C4-2B (cell line): ENCODE measurements at regions not wholly inside any gene's neighbourhood (a gene's known extent, or its start where the extent isn't known, plus 50 kb on each side); places are given as distances from the start of the nearest gene placed in this dataset.
"Not testable (repeated sequence)": the region's sequence is repeated elsewhere in the genome, so short reads cannot be mapped to it uniquely, and the experiment has no call there.

Experiments
- H3K27ac ChIP-seq: fragments of 450-650 bp; 2 replicates; pipeline ENCODE4 v1.5.1; 2017
- ZFX ChIP-seq: fragments of 450-650 bp; IDR thresholded peaks from 2 replicates; pipeline ENCODE4 v1.6.1; 2017
- TF ChIP-seq, protein P1 (sequence below): fragments of 450-650 bp; conservative IDR thresholded peaks from 2 replicates; pipeline ENCODE4 v1.5.1; 2017; ENCODE audit warnings: mild to moderate bottlenecking

DNA sequence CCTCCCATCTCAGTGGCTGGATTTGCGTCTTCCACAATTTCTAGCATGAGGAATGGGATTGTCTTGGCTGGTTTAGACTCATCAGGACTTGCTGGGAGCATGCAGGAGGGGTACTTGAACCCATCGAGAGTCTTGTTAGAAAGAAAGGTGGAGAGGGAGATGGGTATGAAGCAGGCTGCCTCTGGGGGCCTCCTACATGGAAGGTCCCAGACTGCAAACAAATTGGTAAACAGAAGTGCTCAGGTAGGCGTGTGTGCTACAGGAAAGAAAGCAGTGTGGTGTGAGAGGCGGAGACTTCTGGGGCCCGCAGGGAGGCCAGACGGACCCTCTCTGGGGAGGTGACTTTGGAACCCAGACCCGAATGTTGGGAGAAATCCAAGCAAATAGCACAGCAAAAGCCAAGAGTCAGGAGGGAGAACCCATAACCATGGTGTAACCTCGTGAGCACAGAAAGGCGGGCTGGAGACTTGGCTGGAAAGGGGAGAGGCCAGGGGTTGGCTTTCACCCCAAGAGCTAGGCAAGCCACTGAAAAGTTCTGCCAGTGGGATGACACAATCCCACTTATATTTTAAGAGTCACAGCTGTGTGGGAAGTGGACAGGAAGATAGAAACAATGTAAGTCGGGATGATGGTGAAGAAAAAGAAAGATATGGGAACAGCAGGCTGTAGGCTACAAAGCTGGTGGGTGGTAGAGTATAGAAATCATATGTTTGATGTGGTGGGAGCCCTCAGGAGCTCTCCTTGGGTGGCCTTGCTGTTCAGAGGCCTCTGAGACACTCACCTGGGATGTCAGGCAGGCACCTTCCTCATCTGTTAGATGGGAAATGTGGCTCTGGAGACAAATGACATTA lies 130.1 kb upstream of the PRR20G start:
- H3K27ac ChIP-seq: no peak overlapping the region
- no peak for TF ChIP-seq ZFX

DNA sequence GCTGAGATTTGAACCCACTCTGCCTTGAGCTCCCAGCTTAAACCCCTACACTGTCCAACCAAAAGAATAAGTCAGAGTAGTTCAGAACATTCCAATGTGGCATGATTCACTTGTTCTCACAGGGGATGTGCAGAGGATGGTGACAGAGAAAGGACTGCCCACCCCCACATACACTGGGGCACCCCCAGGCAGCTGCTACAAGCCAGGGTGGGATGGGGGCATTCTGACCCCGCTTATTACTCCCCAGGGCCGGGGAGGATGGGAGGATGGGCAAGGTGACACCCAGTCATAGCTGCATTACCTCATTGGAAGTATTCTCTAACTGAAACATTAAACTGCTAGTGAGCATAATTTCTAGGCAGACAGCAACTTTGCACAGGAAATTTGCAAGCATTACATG lies 126.0 kb upstream of the PRR20G start:
- no peak overlapping the region for H3K27ac ChIP-seq
- TF ChIP-seq, protein P1, sequence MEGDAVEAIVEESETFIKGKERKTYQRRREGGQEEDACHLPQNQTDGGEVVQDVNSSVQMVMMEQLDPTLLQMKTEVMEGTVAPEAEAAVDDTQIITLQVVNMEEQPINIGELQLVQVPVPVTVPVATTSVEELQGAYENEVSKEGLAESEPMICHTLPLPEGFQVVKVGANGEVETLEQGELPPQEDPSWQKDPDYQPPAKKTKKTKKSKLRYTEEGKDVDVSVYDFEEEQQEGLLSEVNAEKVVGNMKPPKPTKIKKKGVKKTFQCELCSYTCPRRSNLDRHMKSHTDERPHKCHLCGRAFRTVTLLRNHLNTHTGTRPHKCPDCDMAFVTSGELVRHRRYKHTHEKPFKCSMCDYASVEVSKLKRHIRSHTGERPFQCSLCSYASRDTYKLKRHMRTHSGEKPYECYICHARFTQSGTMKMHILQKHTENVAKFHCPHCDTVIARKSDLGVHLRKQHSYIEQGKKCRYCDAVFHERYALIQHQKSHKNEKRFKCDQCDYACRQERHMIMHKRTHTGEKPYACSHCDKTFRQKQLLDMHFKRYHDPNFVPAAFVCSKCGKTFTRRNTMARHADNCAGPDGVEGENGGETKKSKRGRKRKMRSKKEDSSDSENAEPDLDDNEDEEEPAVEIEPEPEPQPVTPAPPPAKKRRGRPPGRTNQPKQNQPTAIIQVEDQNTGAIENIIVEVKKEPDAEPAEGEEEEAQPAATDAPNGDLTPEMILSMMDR: no peak
- no peak for TF ChIP-seq ZFX

DNA sequence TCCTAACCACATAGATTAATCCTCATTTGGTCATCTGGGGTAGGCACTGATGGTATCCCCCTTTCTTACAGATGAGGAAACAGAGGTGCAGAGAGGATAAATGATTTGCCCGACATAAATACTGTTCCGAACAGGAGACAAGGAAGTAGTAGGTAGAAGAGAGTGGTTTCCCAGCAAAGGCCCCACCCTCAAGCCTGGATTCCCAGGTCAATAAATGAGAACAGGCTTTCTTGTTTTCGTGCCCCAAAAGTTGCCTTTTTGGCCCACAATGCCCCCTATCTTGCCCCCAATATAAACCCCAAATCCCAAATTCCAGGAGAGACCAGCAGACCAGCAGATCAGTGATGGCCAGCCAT lies 125.5 kb upstream of the PRR20G start:
- no peak for TF ChIP-seq ZFX
- TF ChIP-seq, protein P1: no peak
- no peak overlapping the region for H3K27ac ChIP-seq

DNA sequence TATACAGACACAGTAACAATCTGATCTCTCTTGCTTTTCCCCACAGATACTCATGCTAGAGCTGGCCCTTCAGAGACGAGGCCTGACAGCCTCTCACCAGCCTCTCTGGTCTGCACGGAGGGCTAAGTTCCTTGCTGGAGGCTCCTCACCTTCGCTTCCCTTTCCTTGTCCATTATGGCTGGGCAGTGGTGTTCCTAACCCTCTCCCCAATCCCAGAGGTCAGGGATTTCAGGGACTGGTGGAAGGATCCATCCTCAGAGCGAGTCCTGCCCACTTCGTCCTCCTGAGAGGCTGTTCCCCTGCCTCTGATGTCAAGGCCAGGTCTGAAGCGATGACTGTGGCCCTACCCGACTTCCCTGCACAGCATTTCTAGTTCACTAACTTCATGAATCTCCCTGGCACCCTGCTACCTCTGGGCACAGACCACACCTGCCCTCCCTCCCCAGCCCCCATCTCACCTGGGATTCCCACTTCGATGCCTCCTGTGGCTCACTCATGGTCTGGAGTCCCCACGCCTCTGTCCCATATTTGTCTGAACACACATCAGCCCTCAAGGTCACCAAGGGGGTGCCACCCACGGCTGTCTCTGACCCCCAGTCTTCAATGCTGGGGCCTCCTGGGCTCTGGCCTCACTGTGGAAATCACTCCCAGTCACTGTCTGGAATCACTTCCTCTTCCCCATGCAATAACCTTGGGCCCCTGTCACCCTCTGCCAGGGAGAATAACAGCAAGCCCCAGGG lies 124.9 kb upstream of the PRR20G start:
- TF ChIP-seq, protein P1: no peak
- TF ChIP-seq ZFX: no peak
- H3K27ac ChIP-seq: no peak overlapping the region

DNA sequence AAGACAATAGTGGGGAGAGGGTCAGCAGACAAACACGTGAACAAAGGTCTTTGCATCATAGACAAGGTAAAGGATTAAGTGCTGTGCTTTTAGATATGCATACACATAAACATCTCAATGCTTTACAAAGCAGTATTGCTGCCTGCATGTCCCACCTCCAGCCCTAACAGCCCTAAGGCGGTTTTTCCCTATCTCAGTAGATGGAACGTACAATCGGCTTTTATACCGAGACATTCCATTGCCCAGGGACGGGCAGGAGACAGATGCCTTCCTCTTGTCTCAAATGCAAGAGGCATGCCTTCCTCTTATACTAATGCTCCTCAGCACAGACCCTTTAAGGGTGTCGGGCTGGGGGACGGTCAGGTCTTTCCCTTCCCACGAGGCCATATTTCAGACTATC lies 124.0 kb upstream of the PRR20G start:
- not testable (repeated sequence) for H3K27ac ChIP-seq

DNA sequence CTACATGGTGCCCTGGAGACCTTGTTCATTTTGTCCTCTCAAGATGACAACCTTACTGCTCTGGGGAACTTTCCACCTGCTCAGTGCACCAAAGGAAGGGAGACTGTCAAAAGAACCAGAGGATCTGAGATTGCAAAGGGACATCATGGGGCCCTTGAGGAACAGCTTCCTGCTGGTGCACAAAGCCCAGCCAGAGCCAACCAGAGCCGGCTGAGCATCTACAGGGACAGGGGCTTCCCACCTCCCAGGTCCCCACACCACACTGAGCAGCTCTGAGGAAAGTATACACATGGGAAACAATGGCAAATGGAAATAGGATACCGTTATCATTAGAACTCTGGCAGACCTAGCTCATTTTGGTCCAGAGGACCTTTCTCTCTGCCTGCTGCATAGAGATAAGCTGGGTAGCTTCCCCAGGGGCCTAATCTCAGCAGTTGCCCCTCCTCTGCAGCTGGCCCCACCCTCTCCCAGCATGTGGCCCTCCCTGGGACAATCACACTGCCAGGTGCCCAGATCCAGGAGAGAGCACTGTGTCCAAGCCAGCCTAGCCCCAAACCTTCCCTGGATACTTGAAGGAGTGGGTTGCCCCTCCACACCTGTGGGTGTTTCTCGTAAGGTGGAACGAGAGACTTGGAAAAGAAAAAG lies 123.4 kb upstream of the PRR20G start:
- TF ChIP-seq ZFX: no peak
- TF ChIP-seq, protein P1: no peak
- no peak overlapping the region for H3K27ac ChIP-seq

DNA sequence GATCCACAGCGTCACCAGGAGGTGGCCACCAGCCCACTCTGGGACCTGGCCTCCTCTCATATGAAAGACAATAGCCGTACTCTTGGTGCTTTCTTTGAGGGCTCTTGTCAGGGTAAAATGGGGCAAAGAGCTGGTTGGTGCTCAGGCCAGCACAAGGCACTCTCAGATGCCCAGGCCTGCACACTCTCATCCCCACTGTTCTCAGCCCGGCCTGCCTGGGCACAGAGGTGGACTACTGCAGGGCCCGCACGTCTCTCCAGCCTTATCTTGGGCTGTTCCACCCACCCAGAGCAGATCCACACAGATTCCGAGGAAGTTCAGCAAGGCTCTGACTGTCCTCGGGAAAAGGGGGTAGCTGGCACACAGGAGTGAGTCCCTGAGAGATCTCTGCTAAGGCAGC lies 122.8 kb upstream of the PRR20G start:
- no peak overlapping the region for H3K27ac ChIP-seq
- no peak; the same call in 1 of the 2 replicates for TF ChIP-seq ZFX
- TF ChIP-seq, protein P1: no peak

DNA sequence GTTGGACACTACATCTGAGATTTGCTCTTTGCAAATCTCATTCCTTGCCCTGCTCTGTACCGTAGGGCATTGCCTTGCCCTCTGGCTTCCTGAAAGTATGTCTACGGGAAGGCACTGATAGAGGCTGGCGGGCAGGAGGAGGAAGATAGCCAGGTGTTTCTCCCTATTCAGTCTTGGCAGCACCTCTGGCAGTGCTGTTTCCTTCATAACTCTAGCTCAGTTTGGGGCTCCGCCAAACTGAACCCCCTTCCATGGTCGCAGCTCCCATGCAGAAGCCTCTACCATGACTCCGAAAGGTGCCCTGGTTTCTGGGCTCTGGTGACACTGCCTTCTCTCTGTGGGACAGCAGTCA lies 122.3 kb upstream of the PRR20G start:
- no peak overlapping the region for H3K27ac ChIP-seq
- TF ChIP-seq ZFX: no peak
- TF ChIP-seq, protein P1: no peak
